Breast epithelium (tissue), 4 donors: ENCODE measurements at regions not wholly inside any gene's neighbourhood (a gene's known extent, or its start where the extent isn't known, plus 50 kb on each side); places are given as distances from the start of the nearest gene placed in this dataset.

Experiments
- DNase-seq, 2 donors: peaks; one replicate each; pipeline ENCODE4 v3.0.0-alpha.2; 2019; ENCODE audit warnings: low spot score in 2 of 2
- H3K27ac ChIP-seq, 2 donors: fragments of 200-600 bp; sonication (generic) in 1 of 2; one replicate each; pipeline ENCODE4 v1.5.1; 2016 to 2019; ENCODE audit warnings: mild to moderate bottlenecking in 1 of 2
- H3K27me3 ChIP-seq, 2 donors: fragments of 200-600 bp; sonication (generic) in 1 of 2; one replicate each; pipeline versions ENCODE4 v1.5.1 to v1.6.0; 2017 to 2019; ENCODE audit warnings: control low read depth in 1 of 2, mild to moderate bottlenecking in 1 of 2
- H3K36me3 ChIP-seq: fragments of 200-600 bp; one replicate; pipeline ENCODE4 v1.5.1; 2019
- H3K4me1 ChIP-seq, 2 donors: fragments of 200-600 bp; sonication (generic); one replicate each; pipeline ENCODE4 v1.5.1; 2016 to 2019; ENCODE audit warnings: control low read depth in 1 of 2
- H3K4me3 ChIP-seq, 3 donors: fragments of 200-600 bp; sonication (generic); 1 replicate in 2 of 3; 2 replicates in 1 of 3; pipeline ENCODE4 v1.5.1; 2016 to 2019; ENCODE audit warnings: mild to moderate bottlenecking in 3 of 3, moderate library complexity in 2 of 3
- H3K9me3 ChIP-seq, 2 donors: fragments of 200-600 bp; sonication (generic) in 1 of 2; one replicate each; pipeline ENCODE4 v1.5.1; 2016 to 2019; ENCODE audit warnings: control low read depth in 1 of 2
- CTCF ChIP-seq, 3 donors: fragments of 450-650 bp; IDR thresholded peaks; one replicate each; pipeline ENCODE4 v1.5.1; 2016 to 2017; ENCODE audit warnings: antibody characterized with exemption in 3 of 3, mild to moderate bottlenecking in 3 of 3, moderate library complexity in 3 of 3
- POLR2A ChIP-seq: fragments of 450-650 bp; IDR thresholded peaks from one replicate; pipeline ENCODE4 v1.6.1; 2016; ENCODE audit warnings: antibody characterized with exemption, mild to moderate bottlenecking, moderate library complexity
- POLR2AphosphoS5 ChIP-seq, 3 donors: sonication (generic); formaldehyde crosslinking; IDR thresholded peaks; one replicate each; pipeline ENCODE4 v1.6.1; 2017; ENCODE audit warnings: antibody characterized with exemption in 3 of 3
- intact Hi-C: fragments of 100-400 bp; cut with DNase I; formaldehyde crosslinking; loops from one replicate; pipeline ENCODE4 v1.15.1; 2023; ENCODE audit warnings: low total_unique reads

- H3K27me3 ChIP-seq = no peaks in the 10 kb centered on the region
- H3K4me3 ChIP-seq = no peak overlapping the region
- intact Hi-C loops = no loop called here
- TF ChIP-seq POLR2AphosphoS5 (IDR thresholded peaks at IDR 0.05) (no peak), CTCF (IDR thresholded peaks at IDR 0.05) (no peak), POLR2A (no peak)
- no peaks in the 10 kb centered on the region for H3K36me3 ChIP-seq
- no peaks in the 10 kb centered on the region for H3K4me1 ChIP-seq
- no peak overlapping the region for H3K27ac ChIP-seq
- no peaks in the 10 kb centered on the region for H3K9me3 ChIP-seq
- no peak for DNase-seq
Observed at GRCh38 chr1:232468249-232468648, 161.7 kb downstream of the SIPA1L2 start.

- intact Hi-C loops = no loop called here
- no peaks in the 10 kb centered on the region for H3K4me1 ChIP-seq
- TF ChIP-seq CTCF (IDR thresholded peaks at IDR 0.05) = no peak
- no peak for TF ChIP-seq POLR2A
- no peak for TF ChIP-seq POLR2AphosphoS5 (IDR thresholded peaks at IDR 0.05)
- DNase-seq = no peak
- no peaks in the 10 kb centered on the region for H3K27me3 ChIP-seq
- no peaks in the 10 kb centered on the region for H3K9me3 ChIP-seq
- H3K4me3 ChIP-seq = no peak overlapping the region
- H3K36me3 ChIP-seq = no peaks in the 10 kb centered on the region
- no peak overlapping the region for H3K27ac ChIP-seq
Observed at GRCh38 chr1:232467073-232467760, 162.7 kb downstream of the SIPA1L2 start.

GRCh38 chr1:232464325-232464724 is 165.6 kb downstream of the SIPA1L2 start:
- intact Hi-C loops = no loop called here
- DNase-seq = no peak
- Histone ChIP-seq H3K27me3 (no peaks in the 10 kb centered on the region), H3K4me1 (no peaks in the 10 kb centered on the region), H3K36me3 (no peaks in the 10 kb centered on the region), H3K4me3 (no peak overlapping the region), H3K9me3 (no peaks in the 10 kb centered on the region), H3K27ac (no peak overlapping the region)
- no peak for TF ChIP-seq POLR2A
- no peak for TF ChIP-seq CTCF (IDR thresholded peaks at IDR 0.05)
- TF ChIP-seq POLR2AphosphoS5 (IDR thresholded peaks at IDR 0.05) = no peak

GRCh38 chr1:232463225-232463624 is 166.7 kb downstream of the SIPA1L2 start:
- Histone ChIP-seq H3K4me3 (no peak overlapping the region), H3K36me3 (no peaks in the 10 kb centered on the region), H3K4me1 (no peaks in the 10 kb centered on the region), H3K9me3 (no peaks in the 10 kb centered on the region), H3K27ac (no peak overlapping the region), H3K27me3 (no peaks in the 10 kb centered on the region)
- intact Hi-C loops = no loop called here
- DNase-seq = no peak
- TF ChIP-seq CTCF (IDR thresholded peaks at IDR 0.05) = no peak

- intact Hi-C loops = no loop called here
- Histone ChIP-seq H3K4me3 (no peak overlapping the region), H3K36me3 (no peaks in the 10 kb centered on the region), H3K27ac (no peak overlapping the region), H3K4me1 (no peaks in the 10 kb centered on the region), H3K9me3 (no peaks in the 10 kb centered on the region), H3K27me3 (no peaks in the 10 kb centered on the region)
- TF ChIP-seq POLR2AphosphoS5 (IDR thresholded peaks at IDR 0.05) (no peak), POLR2A (no peak), CTCF (IDR thresholded peaks at IDR 0.05) (no peak)
- no peak for DNase-seq
Observed at GRCh38 chr1:232462213-232462612, 167.7 kb downstream of the SIPA1L2 start.
